GM12891 (cell line): ENCODE measurements at regions not wholly inside any gene's neighbourhood (a gene's known extent, or its start where the extent isn't known, plus 50 kb on each side); places are given as distances from the start of the nearest gene placed in this dataset.
"Not testable (repeated sequence)": the region's sequence is repeated elsewhere in the genome, so short reads cannot be mapped to it uniquely, and the experiment has no call there.

Experiments used
- DNase-seq: peaks from one replicate; pipeline ENCODE4 v3.0.0; 2011; ENCODE audit warnings: low spot score; ENCODE audit not compliant: insufficient read length
- FAIRE-seq: peaks from 2 replicates; lab custom pipeline; 2011; peaks lifted over from hg19 to GRCh38; lab: Jason Lieb, UNC
- PAX5 ChIP-seq: IDR thresholded peaks from 2 replicates; pipeline ENCODE4 v1.6.1; 2011; ENCODE audit warnings: low read length, moderate library complexity, mild to moderate bottlenecking; ENCODE audit not compliant: insufficient read depth, severe bottlenecking
- POLR2A ChIP-seq: IDR thresholded peaks from 2 replicates; pipeline ENCODE4 v1.6.1; 2011; ENCODE audit warnings: low read depth, low read length, control low read depth
- POLR2AphosphoS5 ChIP-seq: IDR thresholded peaks from 2 replicates; pipeline ENCODE4 v1.6.1; 2011; ENCODE audit warnings: low read depth, low read length, control low read depth
- POU2F2 ChIP-seq: IDR thresholded peaks from 2 replicates; pipeline ENCODE4 v1.6.1; 2011; ENCODE audit warnings: low read depth, mild to moderate bottlenecking, control low read depth, low read length, moderate library complexity
- SPI1 ChIP-seq: IDR thresholded peaks from 2 replicates; pipeline ENCODE4 v1.6.1; 2011; ENCODE audit warnings: low read depth, low read length, control low read depth
- TAF1 ChIP-seq: IDR thresholded peaks from 2 replicates; pipeline ENCODE4 v1.6.1; 2011; ENCODE audit warnings: low read depth, low read length, control low read depth

GRCh38 chrX:109187473-109188168 is 294.3 kb downstream of the GUCY2F start:
- no peak for DNase-seq
- FAIRE-seq: no peak
- TF ChIP-seq TAF1 (no peak), SPI1 (0 out of 2 replicates have a peak, but pooled peaks have one; percentile 7)

- FAIRE-seq: no peak
- DNase-seq: no peak
- TF ChIP-seq POLR2A: no peak
- TF ChIP-seq POU2F2: no peak
- TF ChIP-seq POLR2AphosphoS5: no peak
- no peak for TF ChIP-seq SPI1
- TF ChIP-seq TAF1: no peak
- no peak for TF ChIP-seq PAX5
Measured at GRCh38 chrX:109186939-109187338, 294.9 kb downstream of the GUCY2F start.

GRCh38 chrX:109184506-109185139 is 297.3 kb downstream of the GUCY2F start:
- no peak for FAIRE-seq
- no peak for TF ChIP-seq TAF1
- no peak for TF ChIP-seq POU2F2
- no peak for TF ChIP-seq POLR2A
- TF ChIP-seq PAX5: no peak
- TF ChIP-seq SPI1: no peak
- TF ChIP-seq POLR2AphosphoS5: no peak
- no peak for DNase-seq

GRCh38 chrX:109172091-109172602 is 309.7 kb downstream of the GUCY2F start:
- no peak for FAIRE-seq
- no peak for TF ChIP-seq POLR2A
- no peak for TF ChIP-seq SPI1
- TF ChIP-seq POLR2AphosphoS5: no peak
- no peak for TF ChIP-seq PAX5
- TF ChIP-seq POU2F2: no peak
- TF ChIP-seq TAF1: no peak
- no peak for DNase-seq

- FAIRE-seq: no peak
- no peak for DNase-seq
- TF ChIP-seq TAF1 (no peak), POU2F2 (no peak), PAX5 (no peak), POLR2A (no peak), SPI1 (no peak), POLR2AphosphoS5 (no peak)
Measured at GRCh38 chrX:109155161-109155560, 326.7 kb downstream of the GUCY2F start.

- not testable (repeated sequence) for FAIRE-seq, DNase-seq
Measured at GRCh38 chrX:109144173-109144572, 337.7 kb downstream of the GUCY2F start.

- DNase-seq (no peak), FAIRE-seq (no peak)
- TF ChIP-seq POU2F2 (no peak), POLR2AphosphoS5 (no peak), POLR2A (no peak), PAX5 (no peak), TAF1 (no peak), SPI1 (no peak)
Measured at GRCh38 chrX:109140463-109140862, 341.4 kb downstream of the GUCY2F start.

GRCh38 chrX:109134777-109135176 is 347.1 kb downstream of the GUCY2F start:
- TF ChIP-seq TAF1 (no peak), POLR2A (no peak), POLR2AphosphoS5 (no peak), PAX5 (no peak), POU2F2 (no peak), SPI1 (no peak)
- DNase-seq: no peak
- FAIRE-seq: no peak

- no peak for DNase-seq
- no peak for FAIRE-seq
- TF ChIP-seq PAX5: no peak
- TF ChIP-seq SPI1: no peak
- TF ChIP-seq TAF1: no peak
- TF ChIP-seq POLR2AphosphoS5: no peak
- no peak for TF ChIP-seq POU2F2
- no peak for TF ChIP-seq POLR2A
Measured at GRCh38 chrX:109125304-109125703, 356.6 kb downstream of the GUCY2F start.

- no peak for FAIRE-seq
- TF ChIP-seq TAF1 (no peak), POU2F2 (no peak), POLR2A (no peak)
- DNase-seq: no peak
Measured at GRCh38 chrX:109089359-109089758, 353.0 kb upstream of the IRS4 start.
